Gastrocnemius medialis (tissue), 4 donors: ENCODE measurements at regions not wholly inside any gene's neighbourhood (a gene's known extent, or its start where the extent isn't known, plus 50 kb on each side); places are given as distances from the start of the nearest gene placed in this dataset.

Source experiments
- POLR2A ChIP-seq, 2 donors: fragments of 450-650 bp; IDR thresholded peaks; one replicate each; pipeline ENCODE4 v1.6.1; 2017; ENCODE audit warnings: antibody characterized with exemption in 2 of 2, mild to moderate bottlenecking in 2 of 2, moderate library complexity in 2 of 2
- TF ChIP-seq, protein P1 (sequence below), 5 experiments: fragments of 450-650 bp in 3 of 5; fragments of 200-600 bp in 2 of 5; sonication (generic) in 2 of 5; IDR thresholded peaks in 4 of 5; conservative IDR thresholded peaks in 1 of 5; 1 replicate in 4 of 5; 2 replicates in 1 of 5; pipeline ENCODE4 v1.5.1; 2016 to 2019; ENCODE audit warnings: antibody characterized with exemption in 5 of 5, mild to moderate bottlenecking in 3 of 5, moderate library complexity in 3 of 5

DNA sequence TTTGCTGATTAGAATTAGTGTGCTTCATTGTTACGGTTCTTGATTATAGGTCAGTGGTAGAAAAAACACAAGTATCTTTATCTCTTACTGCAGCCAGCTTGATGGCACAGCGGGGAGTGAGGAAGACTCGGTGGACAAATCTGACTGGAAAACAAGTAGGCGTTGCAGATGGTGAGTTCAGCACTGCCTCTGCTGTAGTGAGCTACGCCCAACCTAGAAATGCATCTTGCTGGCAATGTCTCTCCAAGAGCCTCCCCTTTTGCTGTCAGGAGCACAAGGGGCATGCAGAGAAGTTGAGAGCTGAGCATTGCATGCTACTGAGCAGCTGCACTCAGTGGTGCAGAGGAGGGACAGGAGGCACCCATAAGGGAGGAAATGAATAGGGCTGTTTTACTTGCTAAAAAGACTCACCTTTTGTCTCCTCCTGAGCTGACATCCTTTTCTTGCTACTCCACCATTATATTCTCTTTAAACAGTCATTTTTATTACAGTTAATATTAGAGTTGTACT lies 977.3 kb upstream of the ACVR2A start:
- no peak for TF ChIP-seq POLR2A (IDR thresholded peaks at IDR 0.05)
- TF ChIP-seq, protein P1, sequence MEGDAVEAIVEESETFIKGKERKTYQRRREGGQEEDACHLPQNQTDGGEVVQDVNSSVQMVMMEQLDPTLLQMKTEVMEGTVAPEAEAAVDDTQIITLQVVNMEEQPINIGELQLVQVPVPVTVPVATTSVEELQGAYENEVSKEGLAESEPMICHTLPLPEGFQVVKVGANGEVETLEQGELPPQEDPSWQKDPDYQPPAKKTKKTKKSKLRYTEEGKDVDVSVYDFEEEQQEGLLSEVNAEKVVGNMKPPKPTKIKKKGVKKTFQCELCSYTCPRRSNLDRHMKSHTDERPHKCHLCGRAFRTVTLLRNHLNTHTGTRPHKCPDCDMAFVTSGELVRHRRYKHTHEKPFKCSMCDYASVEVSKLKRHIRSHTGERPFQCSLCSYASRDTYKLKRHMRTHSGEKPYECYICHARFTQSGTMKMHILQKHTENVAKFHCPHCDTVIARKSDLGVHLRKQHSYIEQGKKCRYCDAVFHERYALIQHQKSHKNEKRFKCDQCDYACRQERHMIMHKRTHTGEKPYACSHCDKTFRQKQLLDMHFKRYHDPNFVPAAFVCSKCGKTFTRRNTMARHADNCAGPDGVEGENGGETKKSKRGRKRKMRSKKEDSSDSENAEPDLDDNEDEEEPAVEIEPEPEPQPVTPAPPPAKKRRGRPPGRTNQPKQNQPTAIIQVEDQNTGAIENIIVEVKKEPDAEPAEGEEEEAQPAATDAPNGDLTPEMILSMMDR (IDR thresholded peaks at IDR 0.05 in 4 of 5, conservative IDR thresholded peaks at IDR 0.05 in 1 of 5), result no peak
